ENCODE measurements at regions not wholly inside any gene's neighbourhood (a gene's known extent, or its start where the extent isn't known, plus 50 kb on each side); places are given as distances from the start of the nearest gene placed in this dataset.

DNA sequence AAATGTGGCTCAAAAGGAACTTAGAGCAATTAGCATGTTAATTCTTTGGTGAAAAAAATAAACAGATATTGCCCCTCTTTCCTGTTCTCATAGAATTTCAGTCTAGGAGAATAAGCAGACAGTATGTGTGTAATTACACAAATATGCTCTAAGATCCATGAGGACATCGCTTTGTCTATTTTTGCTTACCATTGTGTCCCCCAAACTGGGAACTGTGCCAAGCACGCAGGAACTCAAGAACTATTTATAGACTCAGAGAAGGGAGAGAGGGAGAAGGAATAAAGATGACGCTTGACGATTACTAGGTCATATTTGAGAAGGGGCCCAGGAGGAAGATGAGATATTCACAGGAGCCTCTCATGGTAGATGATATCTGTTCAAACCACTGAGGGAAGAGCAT lies 692.6 kb downstream of the RAB28 start:
- DNase-seq, result no peak

DNA sequence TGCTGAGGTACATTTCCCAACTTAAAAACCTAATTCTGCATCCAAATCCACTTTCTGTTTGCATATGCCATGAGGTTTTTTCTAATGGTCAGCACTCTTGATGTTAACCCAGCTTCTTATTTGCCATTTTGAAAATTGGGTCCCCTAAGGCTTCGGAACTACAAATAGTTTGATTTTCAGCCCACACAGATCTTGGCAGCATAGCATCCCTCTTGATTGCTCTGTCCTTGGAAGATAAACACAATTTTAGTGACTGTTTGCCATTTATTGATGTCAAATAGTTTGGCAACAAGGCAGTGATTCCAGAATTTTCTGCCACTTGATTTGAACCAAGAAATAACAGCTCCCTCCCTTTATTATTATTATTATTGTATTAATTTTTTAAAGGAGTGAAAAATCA lies 696.9 kb downstream of the RAB28 start:
- DNase-seq, result no peak

DNA sequence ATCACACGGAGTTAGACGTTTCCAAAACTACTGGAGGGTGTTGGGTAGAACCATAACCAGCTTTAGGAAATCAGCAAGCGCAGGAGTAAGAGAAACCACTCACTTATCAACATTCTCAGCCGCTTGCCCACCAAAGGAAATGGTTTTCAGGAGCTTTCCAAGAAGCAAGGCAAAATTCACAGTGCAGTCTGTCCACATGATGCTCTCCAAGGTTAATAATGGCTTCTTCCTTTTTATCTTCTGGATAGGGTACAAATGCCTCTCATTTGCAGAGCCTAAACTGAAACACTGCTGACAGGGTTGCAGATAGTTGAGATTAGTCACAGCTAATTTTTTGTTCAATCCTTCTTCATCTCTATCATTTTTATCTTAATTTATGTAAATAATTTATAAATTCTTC lies 705.4 kb downstream of the RAB28 start:
- DNase-seq, result no peak

DNA sequence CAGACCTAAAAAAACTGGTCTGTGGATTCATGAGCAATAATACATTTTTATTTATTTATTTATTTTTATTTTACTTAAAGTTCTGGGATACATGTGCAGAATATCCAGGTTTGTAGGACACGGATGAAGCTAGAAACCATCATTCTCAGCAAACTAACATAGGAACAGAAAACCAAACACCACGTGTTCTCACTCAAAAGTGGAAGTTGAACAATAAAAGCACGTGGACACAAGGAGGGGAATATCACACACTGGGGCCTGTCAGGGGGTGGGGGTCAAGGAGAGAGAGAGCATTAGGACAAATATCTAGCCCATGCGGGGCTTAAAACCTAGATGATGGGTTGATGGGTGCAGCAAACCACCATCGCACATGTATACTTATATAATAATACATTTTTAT lies 705.9 kb downstream of the RAB28 start:
- no peak for DNase-seq

DNA sequence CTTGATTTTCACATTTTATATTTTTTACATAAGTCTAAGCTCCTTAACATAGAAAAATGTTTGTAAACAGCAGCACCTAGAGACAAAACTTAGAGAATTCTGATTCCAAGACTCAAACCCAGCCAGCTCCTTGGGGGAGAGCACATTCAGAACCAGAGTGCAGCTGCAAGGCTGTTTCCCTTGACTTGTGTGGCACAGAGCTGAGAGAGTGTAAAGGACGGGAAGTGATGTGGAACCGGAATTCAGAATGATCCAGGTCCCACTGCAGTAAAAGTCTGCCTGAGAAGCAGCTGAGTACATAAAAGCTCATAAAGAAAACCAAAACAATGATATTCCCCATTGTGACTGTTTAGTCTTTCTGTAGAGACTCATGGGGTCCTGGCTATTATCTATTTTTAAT lies 713.8 kb downstream of the RAB28 start:
- DNase-seq, result no peak

DNA sequence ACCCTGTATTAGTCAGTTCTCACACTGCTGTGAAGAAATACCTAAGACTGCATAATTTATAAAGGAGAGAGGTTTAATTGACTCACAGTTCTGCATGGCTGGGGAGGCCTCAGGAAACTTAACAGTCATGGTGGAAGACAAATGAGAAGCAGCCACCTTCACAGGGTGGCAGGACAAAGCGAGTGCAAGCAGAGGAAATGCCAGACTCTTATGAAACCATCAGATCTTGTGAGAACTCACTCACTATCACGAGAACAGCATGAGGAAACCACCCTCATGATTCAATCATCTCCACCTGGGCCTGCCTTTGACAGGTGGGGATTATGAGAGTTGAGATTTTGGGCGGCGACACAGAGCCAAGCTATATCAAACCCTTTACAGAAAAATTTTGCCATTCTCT lies 722.4 kb downstream of the RAB28 start:
- no peak for DNase-seq

DNA sequence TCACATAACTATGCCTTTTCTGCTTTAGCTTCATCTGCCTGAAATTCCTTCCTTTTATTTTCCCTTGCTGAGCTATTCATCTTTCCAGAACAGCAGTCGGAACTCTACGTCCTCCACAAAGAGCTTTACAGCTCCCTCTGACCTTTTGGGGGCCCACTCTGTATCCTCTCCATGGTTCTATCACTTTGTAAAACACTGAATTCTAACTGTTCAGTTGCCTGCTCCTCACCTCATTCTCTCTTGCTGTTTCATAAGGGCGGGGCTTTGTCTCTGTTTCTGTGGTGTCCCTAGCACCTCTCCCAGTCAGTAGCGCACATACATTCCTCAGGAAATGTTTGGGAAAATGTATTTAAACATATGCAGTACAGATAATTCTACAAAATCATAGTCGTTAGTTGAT lies 737.0 kb downstream of the RAB28 start:
- no peak for DNase-seq

DNA sequence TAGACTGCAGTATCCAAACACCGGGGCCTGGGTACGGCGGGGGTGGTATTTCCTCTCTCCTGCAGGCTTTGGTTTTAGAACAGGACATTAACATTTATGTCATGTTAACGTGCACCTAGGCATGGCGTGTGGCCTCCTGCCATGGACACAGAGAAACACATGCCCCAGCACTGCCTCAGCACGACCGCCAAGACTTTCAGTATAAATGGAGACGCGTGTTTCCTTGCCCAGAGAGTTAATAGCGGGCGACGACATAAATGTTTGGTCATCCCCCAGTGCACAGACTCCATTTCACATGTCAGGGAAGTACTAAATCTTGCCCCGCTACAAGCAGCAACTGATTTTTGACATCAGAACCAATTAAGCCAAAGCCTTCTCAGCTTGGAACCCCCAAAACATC lies 737.9 kb downstream of the RAB28 start:
- no peak for DNase-seq

DNA sequence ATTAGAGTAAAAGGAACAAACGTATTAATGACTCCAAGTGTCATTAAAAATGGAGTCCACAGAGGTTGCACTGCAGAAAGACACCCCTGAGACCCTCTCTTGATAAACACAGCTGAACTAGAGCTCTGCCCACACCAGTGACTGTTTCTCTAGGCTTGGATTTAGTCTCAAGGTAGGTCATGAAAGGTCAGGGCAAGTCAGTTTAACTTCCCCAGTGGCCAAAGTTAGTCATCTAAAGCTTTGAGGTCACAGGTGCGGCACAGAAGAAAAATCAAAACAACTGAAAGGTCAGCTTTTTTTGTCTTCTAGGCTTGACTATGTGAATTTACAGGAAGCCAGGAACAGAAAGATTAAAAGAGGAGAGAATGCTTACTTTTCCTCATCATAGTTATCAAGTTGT lies 749.6 kb downstream of the RAB28 start:
- DNase-seq, result no peak

DNA sequence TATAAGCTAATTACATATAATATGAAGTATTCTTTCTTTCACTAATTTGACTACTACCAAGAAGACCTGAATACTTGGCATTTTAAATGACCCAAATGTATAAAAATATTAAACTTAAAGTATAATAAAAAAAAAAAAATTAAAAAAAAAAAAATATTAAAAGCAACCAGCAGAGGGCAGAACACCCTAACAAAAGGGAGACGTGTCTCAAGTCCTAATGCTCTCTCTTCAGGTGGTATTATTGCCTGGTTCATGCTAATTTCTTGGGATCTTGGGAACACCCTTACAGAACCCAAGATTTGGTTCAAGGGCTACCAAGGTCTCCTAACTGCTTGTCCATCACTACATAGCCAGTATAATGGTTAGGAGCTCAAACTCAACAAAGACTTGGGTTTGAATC lies 754.8 kb downstream of the RAB28 start:
- DNase-seq, result no peak

DNA sequence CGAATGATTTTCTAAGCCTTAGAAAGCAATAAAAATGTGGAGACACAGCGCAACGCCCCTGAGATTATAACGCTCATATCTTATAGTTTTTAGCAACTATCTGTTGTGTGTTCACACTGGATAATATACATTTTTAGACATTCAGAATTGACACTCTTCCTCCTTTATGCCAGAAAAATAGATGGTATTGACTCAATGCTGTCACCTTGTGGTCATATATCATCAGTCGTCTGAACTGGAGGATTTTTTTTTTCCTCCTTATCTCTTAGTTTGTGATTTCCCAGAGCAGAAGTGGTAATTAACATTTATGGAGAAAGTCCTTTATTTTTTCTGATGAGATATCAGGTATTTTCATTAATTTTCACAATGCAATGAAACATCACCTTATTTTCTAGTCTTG lies 759.6 kb downstream of the RAB28 start:
- DNase-seq, result peak; percentile 3

DNA sequence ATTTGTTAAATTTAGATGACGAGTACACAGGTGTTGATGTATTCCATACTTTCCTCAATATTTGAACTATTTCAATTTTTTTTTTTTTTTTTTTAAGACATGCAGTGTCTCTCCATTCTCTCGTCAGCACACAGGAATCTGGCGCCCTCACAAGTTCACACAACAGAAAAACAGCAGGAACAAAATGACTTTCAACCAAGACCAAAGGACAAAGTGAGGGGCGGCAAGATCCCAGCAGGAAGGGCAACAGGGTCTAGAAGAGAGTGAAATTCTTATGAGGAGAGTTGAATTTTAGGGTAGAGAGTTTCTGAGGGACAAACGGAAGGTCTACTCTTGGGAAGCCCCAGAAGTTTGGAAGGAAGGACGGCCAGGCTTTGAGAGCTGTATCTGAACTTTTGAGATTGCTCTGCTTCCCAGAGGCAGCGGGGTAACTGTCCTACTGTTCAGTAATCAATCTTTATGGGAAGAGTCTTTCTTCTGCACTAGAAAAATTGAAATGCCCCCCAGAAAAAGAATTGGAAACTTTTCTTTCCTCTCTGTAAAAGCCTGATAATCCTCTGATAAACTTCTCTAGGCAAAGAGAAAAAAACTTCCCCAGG lies 760.2 kb downstream of the RAB28 start:
- no peak for DNase-seq

DNA sequence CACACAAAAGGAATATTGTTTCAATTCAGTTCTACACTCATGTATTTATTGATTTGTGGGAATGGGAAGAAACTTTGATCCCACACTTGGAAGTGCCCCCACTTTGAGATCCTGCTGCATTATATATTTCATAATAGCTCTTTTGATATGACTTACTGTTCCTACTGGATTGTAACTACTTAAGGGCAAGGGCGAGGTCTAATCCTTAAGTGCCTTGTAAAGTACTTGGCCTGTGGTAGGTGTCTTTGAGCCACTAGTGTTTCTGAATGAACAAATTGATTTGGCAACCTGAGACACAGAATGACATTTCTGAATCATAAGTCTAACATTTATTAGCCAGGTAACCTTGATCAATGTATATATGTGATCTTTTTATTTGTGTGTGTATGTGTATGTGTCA lies 767.2 kb downstream of the RAB28 start:
- no peak for DNase-seq

DNA sequence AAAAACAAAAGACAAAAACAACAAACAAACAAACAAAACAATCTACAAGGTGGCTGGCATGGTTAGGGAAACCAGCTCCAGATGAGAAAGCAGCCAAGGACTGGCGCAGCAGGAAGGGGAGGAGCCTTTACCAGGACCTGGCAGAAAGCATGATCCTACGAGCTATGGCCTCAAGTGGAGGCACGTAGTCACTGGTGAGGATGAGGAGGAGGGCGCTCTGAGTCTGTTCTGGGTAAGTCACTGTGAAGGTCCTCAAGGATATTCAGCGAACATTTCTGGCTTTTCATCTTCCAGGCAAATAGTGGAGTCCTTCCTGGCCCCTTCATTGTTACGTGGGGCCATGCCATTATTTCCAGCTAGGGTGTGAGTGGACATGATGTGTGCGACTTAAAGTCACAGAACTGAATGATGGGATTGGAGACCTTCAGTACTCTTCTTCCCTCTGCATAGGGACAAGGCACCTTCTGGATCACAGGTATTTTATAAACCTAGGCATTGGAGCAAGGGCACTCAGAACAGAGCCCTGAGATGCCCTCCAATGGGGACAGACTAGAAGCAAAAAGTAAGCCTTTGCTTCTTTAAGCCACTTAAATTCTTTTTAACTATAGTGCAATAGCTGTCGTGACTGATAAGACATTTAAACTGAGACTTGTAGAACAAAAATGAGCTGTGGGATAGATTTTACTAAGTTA lies 771.3 kb downstream of the RAB28 start:
- no peak for DNase-seq

DNA sequence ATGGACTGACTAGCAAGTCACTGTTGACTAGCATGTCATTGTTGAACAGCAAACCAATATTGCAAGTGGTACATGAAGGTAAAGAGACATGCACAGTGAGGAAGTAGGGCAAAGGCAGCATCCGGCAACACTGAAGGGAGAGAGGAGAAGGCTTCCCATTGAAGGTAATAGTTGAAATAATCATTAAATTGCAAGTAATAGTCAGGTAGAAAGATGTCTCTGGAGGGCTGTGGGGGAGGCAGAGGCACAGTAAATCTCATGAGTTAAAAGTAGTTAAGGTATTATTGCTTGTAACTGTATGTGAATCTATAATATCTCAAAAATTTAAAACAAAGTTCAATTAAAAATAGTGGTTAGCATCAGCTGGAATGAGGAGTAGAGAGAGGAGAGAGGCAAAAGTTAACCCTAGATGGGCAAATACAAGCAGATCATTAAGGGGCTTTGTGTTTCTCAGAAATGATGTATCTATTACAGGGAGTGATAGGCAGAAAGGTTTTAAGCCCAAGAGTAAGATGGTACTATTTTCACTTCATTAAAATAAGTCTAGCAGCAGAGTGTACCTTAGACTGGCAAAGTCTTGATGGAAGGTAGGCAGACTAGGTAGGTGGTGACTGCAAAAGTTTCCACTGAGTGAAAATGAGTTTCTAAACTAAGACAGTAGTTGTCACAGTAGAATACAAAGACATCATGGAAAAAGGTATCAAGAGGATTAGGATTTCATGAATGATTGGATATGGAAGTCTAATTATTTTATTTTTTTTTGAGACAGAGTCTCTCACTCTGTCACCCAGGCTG lies 776.6 kb downstream of the RAB28 start:
- no peak for DNase-seq

DNA sequence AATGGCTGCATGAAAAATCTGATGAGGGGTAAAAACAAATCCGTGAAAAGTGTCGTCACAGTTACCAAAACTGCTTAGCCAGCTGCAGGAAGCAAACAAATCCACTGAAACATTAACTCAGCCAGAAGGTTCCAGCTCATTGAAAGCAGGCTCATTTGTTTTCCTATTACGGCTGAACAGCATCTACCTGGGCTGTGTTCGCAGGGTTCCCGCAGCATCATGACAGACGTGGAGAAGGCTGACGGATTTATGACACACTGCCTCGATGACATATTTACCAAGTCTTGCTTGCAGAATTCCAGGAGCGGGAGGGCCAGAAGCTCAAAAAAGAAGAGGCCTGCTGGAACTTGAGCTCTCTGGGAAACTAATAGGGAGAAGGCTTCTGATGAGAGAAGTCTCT lies 781.1 kb downstream of the RAB28 start:
- no peak for DNase-seq

DNA sequence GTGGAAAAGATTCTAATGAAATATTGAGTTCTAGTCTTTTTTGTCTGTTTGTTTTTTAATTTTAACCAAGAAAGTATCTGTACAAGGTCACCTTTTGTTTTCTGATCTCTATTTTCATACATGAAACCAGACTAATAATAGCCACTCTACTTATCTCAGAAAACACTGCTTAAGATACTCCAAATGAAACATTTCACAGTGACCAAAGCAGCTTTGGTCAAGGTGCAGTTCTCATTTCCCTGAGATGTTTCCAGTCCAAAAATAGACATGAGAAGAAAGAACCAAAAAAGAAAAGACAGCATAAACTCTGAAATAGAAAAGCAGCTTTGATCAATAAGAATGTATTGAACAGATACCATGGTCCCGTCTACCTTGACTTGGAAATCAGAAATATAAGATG lies 782.8 kb downstream of the RAB28 start:
- no peak for DNase-seq

DNA sequence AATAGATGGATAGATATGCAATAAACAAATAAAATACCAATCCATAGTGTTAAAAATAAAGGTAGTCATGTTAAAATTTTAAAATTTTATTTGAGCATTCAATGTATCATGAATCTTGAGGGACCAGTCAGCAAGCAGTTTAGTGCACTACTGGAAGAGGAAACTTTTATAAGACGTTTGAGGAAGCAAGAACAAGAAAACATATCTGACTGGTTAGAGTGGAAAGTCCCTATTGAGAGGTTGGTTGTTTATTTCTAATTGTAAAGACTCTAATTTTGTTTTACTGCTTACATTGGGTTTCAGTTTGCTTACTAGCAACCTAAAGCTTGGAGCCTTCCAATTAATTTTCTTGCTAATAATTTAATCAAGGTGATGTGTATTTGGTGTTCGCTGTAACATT lies 786.2 kb downstream of the RAB28 start:
- no peak for DNase-seq

DNA sequence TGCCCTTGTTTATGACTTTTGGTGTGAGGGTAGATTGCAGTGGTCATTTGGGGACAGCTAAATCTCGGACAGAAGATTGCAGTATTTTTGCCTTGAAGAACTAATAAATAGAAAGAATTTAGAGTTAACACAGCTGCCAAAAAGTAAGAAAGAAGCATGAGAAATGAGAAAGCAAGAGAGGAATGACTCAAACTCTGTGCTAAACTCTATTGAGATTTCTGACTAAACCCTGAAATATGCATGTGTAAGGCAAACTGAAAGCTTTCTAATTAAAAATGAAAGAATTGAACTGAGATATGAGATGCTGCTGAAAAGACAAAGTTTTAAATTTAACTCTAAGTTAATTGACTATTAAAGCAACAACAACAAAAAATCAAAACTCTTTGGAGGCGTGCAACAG lies 791.3 kb downstream of the RAB28 start:
- DNase-seq, result no peak

DNA sequence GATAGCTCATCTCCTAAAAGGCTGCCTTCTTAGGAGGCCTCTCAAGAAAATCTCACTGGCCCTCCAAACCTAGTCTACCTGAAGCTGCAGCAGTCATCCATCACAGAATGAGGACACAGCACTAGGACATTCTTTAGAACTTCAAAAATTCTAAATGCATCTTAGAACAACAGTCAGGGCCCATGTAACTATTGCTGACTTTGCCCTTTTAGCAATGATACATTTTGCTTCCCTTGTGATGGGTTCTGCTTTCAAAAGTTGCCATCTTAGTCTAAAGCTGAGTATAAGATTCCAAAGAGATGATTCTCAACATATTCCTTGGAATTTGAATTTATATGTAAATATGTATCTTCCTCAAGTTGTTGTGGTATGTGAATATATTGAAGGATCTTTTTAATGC lies 793.0 kb downstream of the RAB28 start:
- DNase-seq, result no peak

DNA sequence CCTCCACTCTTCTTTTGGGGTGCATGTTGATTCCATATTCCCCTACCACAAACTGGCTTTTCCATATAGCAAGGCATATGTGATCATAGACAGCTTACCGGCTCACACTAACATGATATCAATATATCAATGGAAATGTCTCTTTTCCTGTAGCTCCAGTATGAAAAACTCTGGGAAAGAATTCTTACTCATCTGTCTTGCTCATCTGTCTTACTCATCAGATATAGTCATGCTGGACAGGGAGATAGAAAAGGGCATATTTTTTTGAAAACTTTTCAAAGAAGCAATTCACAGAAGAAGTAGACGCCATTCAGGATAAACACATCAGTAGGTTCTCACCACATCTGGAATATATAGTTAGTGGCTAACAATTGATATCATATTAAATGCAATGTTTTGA lies 794.7 kb downstream of the RAB28 start:
- DNase-seq, result no peak

DNA sequence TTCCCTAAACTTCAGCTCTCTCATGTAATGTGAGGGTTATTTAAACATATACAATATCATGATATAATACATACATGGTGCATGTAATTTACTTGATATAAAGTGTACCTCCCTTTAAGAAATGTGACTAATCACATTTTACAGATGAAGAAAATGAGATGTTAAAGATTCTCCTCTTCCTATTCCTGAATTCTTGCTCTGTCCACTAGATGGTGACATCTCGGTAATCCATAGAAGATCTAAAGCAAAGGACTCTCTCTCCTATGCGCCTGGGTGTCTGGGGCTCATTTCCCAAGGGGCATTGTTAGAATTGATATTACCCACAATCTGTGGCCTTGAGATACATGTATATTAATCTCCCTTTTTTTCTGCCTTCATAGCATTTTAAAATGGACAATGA lies 804.9 kb downstream of the RAB28 start:
- no peak for DNase-seq

DNA sequence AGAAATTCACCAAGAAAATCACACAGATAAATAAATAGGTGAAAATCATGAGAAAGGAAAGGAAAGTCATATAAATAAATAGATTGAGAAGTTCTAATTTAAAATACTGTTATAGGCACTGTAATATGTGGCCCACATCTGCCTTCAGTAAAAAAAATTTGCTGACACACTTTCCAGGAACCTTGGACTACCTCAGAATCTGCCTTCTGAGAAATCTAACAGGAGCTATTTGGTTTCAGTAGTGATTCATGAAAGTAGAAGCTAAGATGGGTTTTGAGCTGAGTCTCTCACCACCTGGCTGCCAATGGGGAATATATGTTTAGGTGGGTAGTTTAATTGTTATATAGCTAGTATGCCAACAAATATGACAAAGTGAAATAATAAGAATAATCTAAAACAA lies 810.0 kb downstream of the RAB28 start:
- no peak for DNase-seq

DNA sequence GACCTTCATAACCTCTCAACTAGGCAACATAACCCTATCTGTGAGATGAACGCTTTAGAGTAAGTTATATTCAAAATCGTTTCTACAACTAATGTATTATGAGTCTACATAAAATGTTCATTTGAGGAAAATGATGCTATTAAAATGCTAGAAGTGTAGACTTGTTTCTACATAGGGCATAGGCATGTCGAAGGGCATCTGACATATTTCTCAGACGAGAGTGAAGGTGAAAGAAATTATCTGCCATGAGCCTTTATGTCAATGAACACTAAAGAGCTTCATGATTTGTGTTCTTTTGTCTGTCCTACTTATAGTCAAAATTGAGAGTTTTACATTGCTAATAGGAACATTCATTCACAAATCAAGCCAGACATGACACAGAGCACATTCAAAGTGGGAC lies 811.8 kb downstream of the RAB28 start:
- no peak for DNase-seq

DNA sequence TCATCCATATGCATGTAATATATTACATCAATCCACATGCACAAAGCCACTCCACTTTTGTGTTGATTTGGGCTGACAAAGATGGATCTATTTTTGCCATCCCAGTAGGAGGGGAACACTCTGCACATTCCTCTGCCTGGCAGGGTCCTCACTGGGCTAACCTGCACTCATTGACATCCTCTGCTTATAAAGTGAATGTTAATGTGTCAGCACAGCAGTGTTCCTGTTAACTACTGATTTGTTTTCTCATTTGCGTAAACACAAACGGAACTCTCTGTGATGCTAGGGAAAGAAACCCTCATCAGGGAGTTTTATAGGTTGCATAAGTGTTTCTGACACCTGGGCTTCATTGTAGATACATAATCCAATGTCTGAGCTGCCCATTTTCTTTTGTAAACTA lies 826.0 kb downstream of the RAB28 start:
- no peak for DNase-seq

All from GF-D8 (cell line).